Smooth muscle cell (in vitro differentiated cells): ENCODE measurements at regions not wholly inside any gene's neighbourhood (a gene's known extent, or its start where the extent isn't known, plus 50 kb on each side); places are given as distances from the start of the nearest gene placed in this dataset.
A peak's percentile ranks its signal among the peaks of the same experiment; 100 is the strongest.

Experiments
- DNase-seq: peaks from one replicate; lab custom pipeline; 2025; ENCODE audit not compliant: unreplicated experiment; lab: John Stamatoyannopoulos, UW
- H2AFZ ChIP-seq: fragments of 200-600 bp; sonication (generic); 2 replicates; pipeline ENCODE4 v1.6.0; 2016; ENCODE audit warnings: antibody characterized with exemption, low read depth, mild to moderate bottlenecking
- H3F3A ChIP-seq: fragments of 200-600 bp; sonication (generic); 2 replicates; pipeline ENCODE4 v1.6.0; 2017; ENCODE audit warnings: antibody characterized with exemption, low read depth
- H3K27ac ChIP-seq: fragments of 200-600 bp; sonication (generic); 2 replicates; pipeline ENCODE4 v1.5.1; 2016; ENCODE audit warnings: low read depth, mild to moderate bottlenecking
- H3K27me3 ChIP-seq: fragments of 200-600 bp; sonication (generic); 2 replicates; pipeline ENCODE4 v1.6.1; 2016; ENCODE audit warnings: low read depth, mild to moderate bottlenecking
- H3K36me3 ChIP-seq: fragments of 200-600 bp; sonication (generic); 2 replicates; pipeline ENCODE4 v1.5.1; 2016; ENCODE audit warnings: low read depth
- H3K4me1 ChIP-seq: fragments of 200-600 bp; sonication (generic); 2 replicates; pipeline ENCODE4 v1.5.1; 2016; ENCODE audit warnings: low read depth
- H3K4me2 ChIP-seq: fragments of 200-600 bp; sonication (generic); 2 replicates; pipeline ENCODE4 v1.6.0; 2016; ENCODE audit warnings: mild to moderate bottlenecking
- H3K4me3 ChIP-seq: fragments of 200-600 bp; sonication (generic); 2 replicates; pipeline ENCODE4 v1.5.1; 2016; ENCODE audit warnings: mild to moderate bottlenecking
- H3K79me2 ChIP-seq: fragments of 200-600 bp; sonication (generic); 2 replicates; pipeline ENCODE4 v1.6.0; 2016; ENCODE audit warnings: low read depth, mild to moderate bottlenecking
- H3K9ac ChIP-seq: fragments of 200-600 bp; sonication (generic); 2 replicates; pipeline ENCODE4 v1.6.0; 2016; ENCODE audit warnings: low read depth
- H3K9me3 ChIP-seq: fragments of 200-600 bp; sonication (generic); replicated peaks from 2 replicates; pipeline ENCODE4 v1.5.1; 2016; ENCODE audit warnings: low read depth
- H4K20me1 ChIP-seq: fragments of 200-600 bp; sonication (generic); 2 replicates; pipeline ENCODE4 v1.6.0; 2016; ENCODE audit warnings: low read depth
- CTCF ChIP-seq: fragments of 200-600 bp; sonication (generic); IDR thresholded peaks from 2 replicates; pipeline ENCODE4 v1.5.1; 2017; ENCODE audit warnings: borderline replicate concordance, mild to moderate bottlenecking, antibody characterized with exemption; ENCODE audit not compliant: insufficient read depth, poor library complexity, severe bottlenecking
- WGBS: methylation state at CpG from one replicate; pipeline ENCODE4 v1.1.7; 2016; ENCODE audit warnings: low lambda C conversion rate; 5-methylcytosine and 5-hydroxymethylcytosine counted together

DNA sequence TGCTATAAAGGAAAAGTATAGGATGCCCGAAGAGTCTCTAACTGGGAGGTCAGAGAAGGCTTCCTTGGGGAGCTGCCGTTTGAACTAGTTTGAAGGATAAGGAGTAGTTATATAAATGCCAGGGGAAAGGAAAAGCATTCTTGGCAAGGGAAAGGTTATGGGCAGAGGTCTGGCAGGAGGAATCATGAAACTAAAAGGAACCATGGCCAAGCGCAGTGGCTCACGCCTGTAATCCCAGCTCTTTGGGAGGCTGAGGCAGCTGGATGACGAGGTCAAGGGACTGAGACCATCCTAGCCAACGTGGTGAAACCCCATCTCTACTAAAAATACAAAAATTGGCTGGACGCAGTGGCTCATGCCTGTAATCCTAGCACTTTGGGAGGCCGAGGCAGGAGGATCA lies 66.8 kb upstream of the EPCAM start:
- no peak overlapping the region for H3K4me3 ChIP-seq
- no peaks in the 10 kb centered on the region for H4K20me1 ChIP-seq
- no peaks in the 10 kb centered on the region for H3K79me2 ChIP-seq
- H3K9me3 ChIP-seq = no peaks in the 10 kb centered on the region
- TF ChIP-seq CTCF = no peak
- no peaks in the 10 kb centered on the region for H3K27me3 ChIP-seq
- H3K36me3 ChIP-seq = no peaks in the 10 kb centered on the region
- H3F3A ChIP-seq = peaks cover 49% of the 10 kb centered on the region
- H3K27ac ChIP-seq = no peak overlapping the region
- no peak for DNase-seq
- no peak overlapping the region for H2AFZ ChIP-seq
- peaks cover 17% of the 10 kb centered on the region for H3K4me1 ChIP-seq
- H3K4me2 ChIP-seq = no peak overlapping the region
- H3K9ac ChIP-seq = no peak overlapping the region
- 77% methylated on average over 8 of the region's 8 CpGs for WGBS

GRCh38 chr2:47301731-47302130 lies 67.4 kb upstream of the EPCAM start:
- Histone ChIP-seq H3K9ac (no peak overlapping the region), H3K4me1 (peaks cover 17% of the 10 kb centered on the region), H3K9me3 (no peaks in the 10 kb centered on the region), H3K27ac (no peak overlapping the region), H2AFZ (no peak overlapping the region), H3K79me2 (no peaks in the 10 kb centered on the region), H3F3A (peaks cover 54% of the 10 kb centered on the region), H3K4me3 (no peak overlapping the region), H3K27me3 (no peaks in the 10 kb centered on the region), H4K20me1 (no peaks in the 10 kb centered on the region), H3K36me3 (no peaks in the 10 kb centered on the region), H3K4me2 (peak overlapping the region; percentile 34)
- DNase-seq = no peak
- 91% methylated on average over 4 of the region's 4 CpGs for WGBS
- TF ChIP-seq CTCF = no peak

- 43% methylated on average over 3 of the region's 3 CpGs for WGBS
- no peaks in the 10 kb centered on the region for H3K27me3 ChIP-seq
- H3K36me3 ChIP-seq = no peaks in the 10 kb centered on the region
- H3F3A ChIP-seq = peaks cover 57% of the 10 kb centered on the region
- no peak overlapping the region for H2AFZ ChIP-seq
- no peak overlapping the region for H3K9ac ChIP-seq
- no peak for TF ChIP-seq CTCF
- H3K9me3 ChIP-seq = no peaks in the 10 kb centered on the region
- peak overlapping the region; percentile 34 for H3K4me2 ChIP-seq
- H3K27ac ChIP-seq = peak overlapping the region; percentile 36
- H3K4me1 ChIP-seq = peaks cover 17% of the 10 kb centered on the region
- DNase-seq = no peak
- H3K4me3 ChIP-seq = no peak overlapping the region
- no peaks in the 10 kb centered on the region for H4K20me1 ChIP-seq
- no peaks in the 10 kb centered on the region for H3K79me2 ChIP-seq
Observed at GRCh38 chr2:47301277-47301618, 67.9 kb upstream of the EPCAM start.

GRCh38 chr2:47300609-47301276 lies 68.4 kb upstream of the EPCAM start:
- Histone ChIP-seq H3F3A (peaks cover 62% of the 10 kb centered on the region), H3K9me3 (no peaks in the 10 kb centered on the region), H3K4me3 (no peak overlapping the region), H3K36me3 (no peaks in the 10 kb centered on the region), H3K27me3 (no peaks in the 10 kb centered on the region), H2AFZ (no peak overlapping the region), H3K4me2 (peak overlapping the region; percentile 34), H3K9ac (no peak overlapping the region), H3K79me2 (no peaks in the 10 kb centered on the region), H3K4me1 (peaks cover 22% of the 10 kb centered on the region), H4K20me1 (no peaks in the 10 kb centered on the region), H3K27ac (peak overlapping the region; percentile 36)
- DNase-seq = no peak
- 94% methylated on average over 3 of the region's 3 CpGs for WGBS
- no peak for TF ChIP-seq CTCF
